Right renal cortex interstitium (tissue), 3 donors: ENCODE measurements at regions not wholly inside any gene's neighbourhood (a gene's known extent, or its start where the extent isn't known, plus 50 kb on each side); places are given as distances from the start of the nearest gene placed in this dataset.

Experiments used
- DNase-seq, 3 donors: peaks; one replicate each; pipeline ENCODE4 v3.0.0-alpha.2; 2013; ENCODE audit warnings: low read depth in 3 of 3, low spot score in 2 of 3

GRCh38 chr12:23057571-23057970 lies 432.6 kb downstream of the ETNK1 start:
- DNase-seq: no peak

GRCh38 chr12:23060161-23060560 lies 435.2 kb downstream of the ETNK1 start:
- no peak for DNase-seq

GRCh38 chr12:23063206-23063605 lies 438.2 kb downstream of the ETNK1 start:
- DNase-seq: no peak

GRCh38 chr12:23066095-23066494 lies 441.1 kb downstream of the ETNK1 start:
- no peak for DNase-seq

GRCh38 chr12:23083267-23083666 lies 458.3 kb downstream of the ETNK1 start:
- DNase-seq: no peak

- no peak for DNase-seq
These were observed 459.4 kb downstream of the ETNK1 start for GRCh38 chr12:23084236-23084995.

- no peak for DNase-seq
These were observed 463.6 kb downstream of the ETNK1 start for GRCh38 chr12:23088594-23088993.

GRCh38 chr12:23093488-23093887 lies 468.5 kb downstream of the ETNK1 start:
- no peak for DNase-seq

- DNase-seq: no peak
These were observed 471.4 kb downstream of the ETNK1 start for GRCh38 chr12:23096321-23096720.

- no peak for DNase-seq
These were observed 473.1 kb downstream of the ETNK1 start for GRCh38 chr12:23098110-23098509.

GRCh38 chr12:23098517-23098916 lies 473.5 kb downstream of the ETNK1 start:
- peak in 1 of 3 donors; percentile 1 for DNase-seq

GRCh38 chr12:23099104-23099503 lies 474.1 kb downstream of the ETNK1 start:
- DNase-seq: no peak

GRCh38 chr12:23099604-23100003 lies 474.6 kb downstream of the ETNK1 start:
- no peak for DNase-seq

- no peak for DNase-seq
These were observed 484.0 kb downstream of the ETNK1 start for GRCh38 chr12:23108957-23109356.

GRCh38 chr12:23113781-23114180 lies 488.8 kb downstream of the ETNK1 start:
- no peak for DNase-seq

- DNase-seq: no peak
These were observed 491.0 kb downstream of the ETNK1 start for GRCh38 chr12:23115984-23116383.

GRCh38 chr12:23126794-23127193 lies 501.8 kb downstream of the ETNK1 start:
- DNase-seq: no peak

- no peak for DNase-seq
These were observed 502.7 kb downstream of the ETNK1 start for GRCh38 chr12:23127701-23128100.

- DNase-seq: no peak
These were observed 503.5 kb downstream of the ETNK1 start for GRCh38 chr12:23128462-23128861.

GRCh38 chr12:23132357-23132756 lies 507.4 kb downstream of the ETNK1 start:
- no peak for DNase-seq

- DNase-seq: no peak
These were observed 508.5 kb downstream of the ETNK1 start for GRCh38 chr12:23133471-23133870.

- DNase-seq: no peak
These were observed 514.1 kb downstream of the ETNK1 start for GRCh38 chr12:23139026-23139425.

GRCh38 chr12:23140710-23141109 lies 515.7 kb downstream of the ETNK1 start:
- DNase-seq: no peak
